KBM-7 (cell line): ENCODE measurements at regions not wholly inside any gene's neighbourhood (a gene's known extent, or its start where the extent isn't known, plus 50 kb on each side); places are given as distances from the start of the nearest gene placed in this dataset.
"Not testable (repeated sequence)": the region's sequence is repeated elsewhere in the genome, so short reads cannot be mapped to it uniquely, and the experiment has no call there.

Experiments used
- DNase-seq: peaks from one replicate; pipeline ENCODE4 v3.0.0-alpha.2; 2015
- in situ Hi-C: fragments of 300-500 bp; cut with MboI; formaldehyde crosslinking; loops from 2 replicates; pipeline ENCODE4 v1.14.3; 2020; ENCODE audit warnings: low sequenced_read_pairs, low pct_unique_long_range_greater_than_20kb, mixed read lengths

DNA sequence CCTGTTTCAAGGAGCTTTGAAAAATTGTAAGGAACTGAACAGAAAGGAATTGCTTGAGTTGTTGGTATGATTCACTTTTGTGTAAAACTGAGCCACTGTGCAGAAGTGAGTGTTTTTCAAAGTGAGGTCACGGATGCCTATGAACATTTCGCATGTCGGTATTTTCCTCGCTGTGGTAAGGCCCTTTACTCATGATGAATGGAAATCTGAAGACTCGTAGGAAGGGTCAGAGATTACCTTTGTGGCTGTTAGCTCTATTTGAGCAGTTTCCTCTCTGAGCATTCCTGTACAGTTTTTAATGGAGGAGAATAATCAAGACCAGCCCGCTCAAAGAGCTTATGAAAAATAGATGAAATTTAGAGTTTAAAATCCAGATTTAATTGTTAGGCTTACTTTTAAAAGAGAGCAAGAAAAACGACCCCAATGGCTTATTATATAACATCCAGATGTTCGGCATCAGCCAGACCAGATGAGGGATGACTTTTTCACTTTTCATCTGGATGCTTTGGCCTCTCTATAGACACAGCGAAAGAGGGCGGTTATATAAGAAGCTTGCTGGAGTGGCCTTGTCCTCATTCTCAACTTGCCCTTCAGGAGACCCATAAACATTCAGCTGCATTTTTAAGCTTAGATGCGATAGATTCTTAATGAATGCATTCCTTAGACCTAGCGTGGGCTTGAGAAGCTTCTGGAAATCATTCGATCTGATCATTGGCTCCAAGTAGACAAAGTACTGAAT lies 99.5 kb downstream of the CD83 start:
- in situ Hi-C loops, result no loop called here
- no peak for DNase-seq

GRCh38 chr6:14217728-14218518 lies 100.4 kb downstream of the CD83 start:
- in situ Hi-C loops, result no loop called here
- DNase-seq, result no peak

DNA sequence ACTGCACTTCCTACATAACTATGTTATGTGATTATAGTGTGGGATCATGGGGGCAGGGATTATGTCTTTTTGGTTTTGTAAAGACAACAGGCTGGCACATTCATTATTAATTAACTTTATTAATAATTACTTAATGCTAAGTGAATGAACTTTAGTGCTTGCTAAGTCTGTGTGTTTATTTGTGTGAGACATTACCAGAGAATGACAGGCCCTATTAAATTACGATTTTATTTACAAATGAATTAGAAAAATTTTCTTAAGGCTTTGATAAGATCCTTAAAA lies 100.9 kb downstream of the CD83 start:
- DNase-seq, result no peak
- in situ Hi-C loops, result no loop called here

- DNase-seq, result no peak
- in situ Hi-C loops, result no loop called here
Measured at GRCh38 chr6:14221564-14222279, 104.2 kb downstream of the CD83 start.

DNA sequence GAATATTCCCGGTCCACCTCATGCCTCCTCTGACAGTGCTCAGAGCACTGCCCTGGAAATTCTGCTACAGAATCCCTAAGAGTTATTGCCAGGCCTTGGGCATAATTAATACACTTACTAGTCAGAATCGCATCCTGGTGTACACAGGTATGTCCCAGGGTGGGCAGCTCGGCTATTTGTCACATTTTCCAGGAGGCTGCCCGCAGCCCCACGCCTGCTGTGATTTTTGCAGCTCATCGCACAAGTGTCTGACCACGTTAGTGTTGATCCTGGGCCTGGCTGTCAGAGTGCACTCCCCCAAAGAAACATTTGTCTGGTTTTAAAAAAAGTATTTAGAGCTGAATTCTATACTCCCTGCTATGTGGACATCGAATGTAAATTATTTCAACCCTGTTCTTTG lies 105.4 kb downstream of the CD83 start:
- in situ Hi-C loops, result no loop called here
- DNase-seq, result no peak

GRCh38 chr6:14224359-14225103 lies 107.0 kb downstream of the CD83 start:
- in situ Hi-C loops, result no loop called here
- peak; percentile 32 for DNase-seq

DNA sequence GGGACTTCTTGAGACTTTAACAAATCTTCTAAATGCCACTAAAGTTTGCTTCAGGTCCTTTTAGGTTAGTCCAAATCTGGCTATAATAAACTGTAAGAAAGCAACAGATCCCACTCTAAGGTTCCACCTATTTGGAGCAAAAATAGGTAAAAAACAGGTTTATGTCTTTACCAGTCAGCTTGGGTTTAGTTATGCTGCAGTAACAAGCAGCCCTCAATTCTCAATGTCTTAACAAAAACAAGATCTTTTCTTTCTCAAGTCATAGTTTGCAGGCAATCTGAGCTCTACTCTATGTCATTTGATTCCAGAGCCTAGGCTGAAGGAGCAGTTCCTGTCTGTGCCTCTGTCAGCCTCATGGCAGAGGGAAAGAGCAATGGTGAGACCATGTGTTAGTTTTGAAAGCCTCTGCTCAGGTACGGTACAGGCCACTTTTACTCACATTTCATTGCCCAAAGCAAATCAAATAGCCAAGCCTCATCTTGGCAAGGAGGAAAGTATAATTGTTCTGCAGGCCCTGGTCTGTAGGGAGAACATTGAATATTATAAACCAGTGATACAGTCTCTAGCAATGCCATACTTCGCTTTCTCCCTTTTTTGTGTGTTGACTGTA lies 108.6 kb downstream of the CD83 start:
- in situ Hi-C loops, result no loop called here
- no peak for DNase-seq

DNA sequence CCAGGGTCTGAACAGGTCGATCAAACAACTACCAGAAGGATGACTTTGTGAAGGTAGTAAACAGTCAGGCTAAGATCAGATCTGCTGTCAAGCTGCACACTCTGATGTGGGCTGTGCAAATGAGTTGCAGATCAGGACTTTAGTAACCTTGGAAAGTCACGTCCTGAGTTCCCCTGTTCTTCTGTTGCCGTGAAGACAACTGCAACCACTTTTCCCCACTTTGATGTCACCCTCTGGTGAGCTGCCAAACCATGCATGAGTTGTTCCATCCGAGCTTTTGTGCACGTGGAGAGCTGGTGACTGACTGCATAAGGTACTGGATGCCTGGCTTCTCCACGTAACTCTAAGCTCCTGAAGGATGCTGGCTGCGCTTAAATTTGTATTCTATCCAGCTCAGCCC lies 111.0 kb downstream of the CD83 start:
- DNase-seq, result peak; percentile 5
- in situ Hi-C loops, result no loop called here

GRCh38 chr6:14231071-14231483 lies 113.5 kb downstream of the CD83 start:
- in situ Hi-C loops, result no loop called here
- no peak for DNase-seq

DNA sequence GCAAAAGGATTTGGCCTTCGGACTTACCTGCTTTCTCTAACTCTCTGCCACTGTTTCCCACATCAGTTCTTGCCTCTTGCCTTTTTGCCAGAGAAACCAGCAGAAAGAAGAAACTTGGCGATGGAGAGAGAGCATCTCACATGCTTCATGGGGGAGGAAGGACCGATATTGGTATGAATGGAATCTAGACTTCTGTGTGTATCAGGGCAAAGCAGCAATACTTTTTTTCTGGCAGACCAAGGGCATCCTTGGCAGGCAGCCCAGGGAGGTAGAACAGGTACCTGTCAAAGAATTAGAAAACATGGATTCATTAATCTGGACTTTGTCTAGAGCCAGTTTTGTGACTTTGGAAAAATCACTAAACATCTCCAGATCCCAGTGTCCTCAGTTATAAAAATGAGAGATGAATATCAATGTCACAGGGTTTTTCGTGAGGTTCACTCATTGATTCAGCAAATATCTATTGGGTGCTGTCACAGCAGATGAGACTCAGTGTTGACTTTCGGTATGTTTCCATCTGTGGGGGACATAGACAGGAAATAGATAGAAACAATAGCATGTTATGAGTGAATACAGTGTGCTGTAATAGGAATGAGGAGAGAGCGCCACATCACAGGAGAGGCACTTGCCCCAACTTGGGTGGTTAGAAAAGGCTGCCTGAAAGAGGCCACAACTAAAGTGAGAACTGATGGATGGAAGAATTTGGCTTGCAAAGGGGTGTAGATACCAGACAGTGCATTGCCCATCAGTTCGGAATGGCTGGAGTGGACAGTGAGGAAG lies 114.1 kb downstream of the CD83 start:
- no peak for DNase-seq
- in situ Hi-C loops, result no loop called here

GRCh38 chr6:14232889-14233288 lies 115.3 kb downstream of the CD83 start:
- in situ Hi-C loops, result no loop called here
- DNase-seq, result no peak

DNA sequence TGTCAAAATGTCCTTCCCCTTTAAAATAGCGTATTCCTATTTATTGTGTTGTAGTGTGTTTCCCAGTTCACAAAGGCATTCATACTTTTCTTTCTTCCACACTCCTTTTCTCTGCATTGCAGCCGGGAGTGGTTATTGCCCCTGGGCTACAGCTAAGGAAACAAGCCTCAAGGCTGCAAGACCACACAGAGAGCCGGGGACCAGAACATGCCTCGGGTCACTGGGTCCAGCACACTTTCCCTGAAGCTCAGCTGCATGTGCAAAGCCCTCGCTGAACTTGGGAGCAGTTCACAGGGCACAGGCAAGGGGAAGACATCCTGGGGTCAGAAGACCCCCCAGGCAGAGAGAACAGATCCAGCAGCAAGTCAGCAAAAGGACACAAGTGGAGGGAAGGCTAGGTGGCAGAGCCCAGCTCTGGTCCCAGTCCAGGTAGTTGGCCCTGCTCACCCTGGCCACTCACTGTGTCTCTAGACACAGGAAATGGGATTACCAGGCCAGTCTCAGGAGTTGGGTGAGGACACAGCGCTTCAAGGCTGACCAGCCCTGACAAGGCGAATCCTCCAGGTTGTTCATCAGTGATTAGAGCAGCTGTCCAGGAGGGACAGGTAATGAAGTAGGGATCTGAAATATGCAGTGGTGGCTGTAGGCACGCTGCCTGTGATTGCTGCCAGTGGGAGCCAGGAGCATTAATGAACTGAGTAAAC lies 118.2 kb downstream of the CD83 start:
- in situ Hi-C loops, result no loop called here
- no peak for DNase-seq

DNA sequence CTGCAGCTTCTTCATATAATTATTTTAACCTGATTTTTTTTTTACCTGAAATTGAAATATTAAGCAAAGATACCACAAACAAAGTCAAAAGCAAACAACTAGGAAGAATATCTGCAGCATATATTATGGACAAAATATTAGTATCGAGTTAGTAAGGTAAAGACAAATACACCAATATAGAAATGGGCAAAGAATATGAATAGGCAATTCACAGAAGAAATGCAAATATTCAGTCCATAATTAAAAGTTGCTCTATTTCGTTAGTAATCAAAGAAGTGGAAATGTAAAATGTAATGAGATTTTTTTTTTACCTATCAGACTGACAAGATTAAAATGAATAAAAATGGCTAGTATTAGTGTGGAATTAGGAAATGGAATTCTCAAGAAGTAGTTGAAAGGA lies 121.5 kb downstream of the CD83 start:
- DNase-seq, result no peak
- in situ Hi-C loops, result no loop called here

DNA sequence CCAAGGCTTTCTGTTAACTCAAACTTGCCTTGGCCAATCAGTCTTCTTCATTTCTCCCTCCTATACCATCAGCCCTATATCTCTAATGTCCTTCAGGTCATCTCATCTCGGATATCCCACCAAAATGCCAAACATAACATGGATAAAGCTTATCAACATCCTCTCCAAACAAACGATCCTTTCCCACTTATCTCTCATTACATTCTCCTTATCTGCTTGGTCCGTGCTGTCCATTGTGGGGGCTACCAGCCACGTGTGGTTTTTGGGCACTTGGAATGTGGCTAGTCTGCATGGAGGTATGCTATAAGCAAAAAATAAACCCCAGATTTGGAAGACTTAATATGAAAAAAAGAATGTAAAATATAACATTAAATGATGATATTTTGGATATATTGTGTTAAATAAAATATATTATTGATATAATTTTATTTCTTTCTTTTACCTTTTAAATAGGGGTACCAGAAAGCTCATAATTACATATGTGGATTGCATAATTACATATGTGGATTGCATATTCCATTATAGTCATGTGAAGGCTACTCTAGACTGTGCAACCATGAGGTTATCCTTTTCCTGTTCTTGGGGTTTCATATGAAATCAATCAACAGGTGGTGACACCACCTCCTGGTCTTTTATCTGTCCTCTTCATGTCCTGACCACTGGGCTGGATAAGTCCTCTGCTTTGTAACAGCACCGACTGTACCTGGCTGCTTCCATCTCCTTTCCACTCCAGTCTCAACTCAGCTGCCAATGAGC lies 123.0 kb downstream of the CD83 start:
- DNase-seq, result no peak
- in situ Hi-C loops, result no loop called here

DNA sequence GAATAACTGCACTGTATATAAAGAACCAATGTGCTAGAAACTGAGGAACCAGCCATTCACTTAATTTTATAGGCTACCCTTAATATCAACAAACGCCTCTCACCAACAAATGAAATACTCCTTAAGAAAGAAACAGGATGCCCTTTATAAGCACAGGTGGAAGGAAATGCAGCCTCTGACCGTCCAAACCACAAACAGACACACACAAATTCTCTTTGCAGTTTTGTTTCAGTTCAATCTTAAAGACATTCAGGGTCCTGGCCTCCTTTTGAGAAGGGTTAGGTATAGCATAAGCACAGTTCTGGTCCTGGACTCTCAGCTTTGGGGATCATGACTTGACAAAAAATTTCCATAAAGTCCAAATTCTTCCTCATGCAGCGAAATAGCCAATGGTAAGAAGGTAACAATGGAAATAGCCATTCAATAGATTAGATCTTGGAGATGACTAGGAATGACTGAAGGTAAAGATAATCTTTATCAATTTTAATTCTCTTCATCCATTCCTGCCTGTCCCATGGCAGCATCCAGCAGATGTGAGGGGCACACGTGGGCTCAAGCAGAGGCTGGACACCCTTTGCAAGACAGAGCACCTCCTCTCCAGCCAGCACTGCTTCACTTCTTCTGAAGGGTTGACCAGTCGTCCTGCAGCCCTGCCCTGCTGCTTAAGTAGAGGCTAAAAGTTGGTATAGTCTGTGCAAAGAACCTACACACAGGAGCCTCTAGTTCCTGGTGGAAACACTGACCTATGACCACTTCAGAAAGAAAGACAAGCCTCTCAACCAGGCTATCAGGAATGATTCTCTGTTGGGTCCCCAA lies 123.9 kb downstream of the CD83 start:
- DNase-seq, result no peak
- in situ Hi-C loops, result no loop called here

DNA sequence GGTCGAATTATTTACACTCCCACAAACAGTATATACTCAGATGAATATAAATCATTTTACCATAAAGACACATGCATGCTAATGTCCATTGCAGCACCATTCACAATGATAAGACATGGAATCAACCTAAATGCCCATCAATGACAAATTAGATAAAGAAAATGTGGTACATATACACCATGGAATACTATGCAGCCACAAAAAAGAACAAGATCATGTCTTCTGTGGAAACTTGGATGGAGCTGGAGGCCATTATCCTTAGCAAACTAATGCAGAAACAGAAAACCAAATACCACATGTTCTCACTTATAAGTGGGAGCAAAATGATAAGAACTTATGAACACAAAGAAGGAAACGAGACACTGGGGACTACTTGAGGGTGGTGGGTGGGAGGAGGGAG lies 125.3 kb downstream of the CD83 start:
- in situ Hi-C loops, DNase-seq: not testable (repeated sequence)

GRCh38 chr6:14243597-14243996 lies 126.0 kb downstream of the CD83 start:
- in situ Hi-C loops, result no loop called here
- DNase-seq, result no peak
